ENCODE measurements at regions not wholly inside any gene's neighbourhood (a gene's known extent, or its start where the extent isn't known, plus 50 kb on each side); places are given as distances from the start of the nearest gene placed in this dataset.
"Not testable (repeated sequence)": the region's sequence is repeated elsewhere in the genome, so short reads cannot be mapped to it uniquely, and the experiment has no call there.

DNA sequence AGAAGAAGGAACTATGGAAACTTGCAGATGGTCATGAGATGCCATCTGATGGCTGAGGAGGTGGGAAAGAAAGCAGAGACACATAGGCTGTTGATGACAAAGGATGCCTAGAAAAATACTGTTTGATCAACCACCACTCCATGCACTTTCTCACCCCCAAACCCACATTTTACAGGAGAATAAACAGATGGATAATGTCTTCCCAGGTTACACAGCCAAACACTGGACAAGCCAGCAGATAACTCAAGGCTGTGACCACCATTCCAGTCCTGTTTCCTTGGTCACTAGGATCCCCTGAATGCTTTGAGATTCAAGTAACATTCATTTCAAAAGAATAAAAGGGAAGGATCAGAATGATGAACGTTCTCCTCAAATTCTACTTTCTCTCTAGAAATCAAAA, 733.0 kb upstream of the SOX11 start:
- DNase-seq, result no peak

DNA sequence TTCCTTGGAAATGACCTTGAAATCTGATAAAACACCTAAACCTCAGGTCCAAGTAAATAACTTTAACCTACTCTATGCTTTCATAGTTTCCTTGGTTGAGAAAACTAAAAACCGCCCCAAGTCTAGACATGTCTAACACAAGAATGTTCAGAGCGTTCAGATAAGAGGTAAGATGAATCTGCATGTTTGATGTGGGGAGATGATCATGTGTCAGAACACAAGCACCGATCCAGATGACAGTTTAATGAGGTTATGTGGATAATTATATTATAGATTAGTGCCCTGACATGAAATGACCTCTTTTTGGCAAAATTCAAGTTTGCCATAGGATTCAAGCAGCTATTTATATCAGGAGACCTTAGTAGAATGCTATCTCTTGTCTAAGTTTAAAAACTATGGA, 729.8 kb upstream of the SOX11 start:
- no peak for DNase-seq

DNA sequence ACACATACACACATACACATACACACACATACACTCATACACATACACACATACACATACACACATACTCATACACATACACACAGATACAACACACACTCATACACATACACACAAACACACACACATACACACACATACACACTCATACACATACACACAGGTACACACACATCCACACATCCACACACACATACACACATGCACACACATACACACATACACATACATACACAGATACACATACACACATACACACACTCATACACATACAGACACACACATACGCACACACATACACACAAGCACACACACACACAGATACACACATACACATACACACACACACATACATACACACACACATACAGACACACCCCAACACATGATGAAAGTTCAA, 729.1 kb upstream of the SOX11 start:
- DNase-seq, result no peak

DNA sequence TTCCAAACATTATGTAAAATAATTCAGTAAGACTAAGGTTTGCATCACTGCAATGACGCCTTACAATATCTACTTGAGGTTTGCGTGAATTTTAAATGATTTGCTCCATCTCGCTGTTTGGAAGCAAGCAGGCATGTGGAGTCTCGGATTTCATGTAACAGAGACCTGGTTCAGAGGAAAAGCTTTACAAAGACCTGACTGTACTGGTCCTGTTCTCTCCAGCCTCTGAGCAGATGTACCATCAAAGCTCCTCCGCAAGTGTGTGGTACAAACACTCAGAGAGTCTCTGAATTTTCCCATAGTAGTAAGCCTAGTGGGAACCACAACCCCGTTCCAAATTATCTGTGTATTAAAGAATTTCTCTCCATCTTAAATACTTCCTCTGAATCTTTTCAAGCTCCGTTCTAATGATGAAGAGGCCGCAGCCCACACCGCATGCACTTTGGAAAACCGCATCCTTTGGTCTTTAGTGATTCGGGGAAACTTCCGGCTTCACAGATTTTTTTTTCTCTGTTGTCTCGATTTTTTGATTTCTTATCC, 728.1 kb upstream of the SOX11 start:
- DNase-seq, result no peak

DNA sequence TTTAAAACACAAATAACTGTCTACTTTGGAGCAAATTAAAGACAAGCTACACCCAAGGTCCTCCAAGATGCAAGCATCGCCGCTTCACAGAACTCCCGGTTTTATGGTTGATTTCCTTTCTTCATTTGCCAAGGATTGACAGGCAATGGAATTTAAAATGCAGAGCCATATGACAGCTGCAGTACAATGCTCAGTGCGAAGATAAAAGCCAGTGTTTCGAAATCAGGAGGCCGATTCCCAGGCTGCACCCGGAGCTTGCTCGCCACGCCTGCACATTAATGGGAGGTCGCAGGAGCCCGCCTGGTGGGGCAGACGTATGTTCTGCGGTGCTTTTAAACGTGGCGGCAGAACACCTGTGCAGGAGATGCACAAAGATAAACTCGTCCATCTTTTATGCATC, 727.6 kb upstream of the SOX11 start:
- DNase-seq, result no peak

DNA sequence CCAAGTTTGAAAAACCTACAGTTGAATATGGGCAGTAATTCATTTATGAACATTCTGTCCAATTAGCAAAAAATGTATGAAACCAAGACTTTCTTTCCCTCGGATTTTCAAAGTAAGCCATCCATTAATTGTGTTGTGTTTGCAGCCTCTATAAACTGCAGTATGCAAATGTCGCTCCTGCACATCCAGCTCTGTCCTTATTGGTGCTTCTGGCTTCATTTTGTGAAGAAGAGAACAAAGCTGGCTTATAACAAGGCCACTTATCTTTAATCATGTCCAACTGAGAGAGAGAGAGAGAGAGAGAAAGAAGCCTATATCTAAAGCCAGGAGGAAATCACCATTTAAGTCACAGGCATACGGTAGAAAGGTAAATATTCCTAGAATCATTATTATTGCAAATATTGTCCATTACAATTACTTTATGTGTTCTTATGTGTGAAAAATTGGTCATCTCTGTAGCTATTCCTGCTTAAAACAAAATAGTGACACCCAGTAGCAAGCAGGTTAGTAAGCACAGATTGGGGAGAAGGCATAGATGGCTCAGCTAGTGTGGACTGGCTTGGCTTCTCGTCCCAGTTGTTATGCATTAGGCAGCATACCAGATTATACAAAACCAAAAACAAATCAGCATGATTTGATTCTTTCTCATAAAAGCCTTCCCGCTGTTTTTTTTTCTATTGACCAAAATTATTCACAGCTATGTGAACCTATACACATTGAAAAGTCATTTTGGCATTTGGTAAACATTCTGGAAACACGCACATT, 726.4 kb upstream of the SOX11 start:
- DNase-seq, result no peak

DNA sequence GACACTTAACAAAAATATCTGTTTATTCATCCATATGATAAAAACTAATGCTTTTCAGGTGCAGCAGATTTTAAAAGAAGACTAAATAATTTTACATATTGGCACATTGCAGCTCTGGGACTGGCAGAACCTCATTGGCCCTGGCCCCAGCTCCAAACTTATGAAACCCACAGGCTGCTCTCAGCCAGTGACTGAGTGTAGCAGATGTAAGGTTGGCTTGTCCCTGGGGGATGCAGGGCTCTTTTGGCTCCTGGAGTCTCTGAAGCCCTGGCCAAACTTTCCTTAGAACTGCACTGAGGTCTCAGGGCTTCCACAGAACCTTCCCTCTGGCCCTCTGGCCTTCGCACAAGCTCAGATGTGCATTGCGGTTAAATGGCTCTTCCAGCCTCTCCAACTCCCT, 725.0 kb upstream of the SOX11 start:
- no peak for DNase-seq

DNA sequence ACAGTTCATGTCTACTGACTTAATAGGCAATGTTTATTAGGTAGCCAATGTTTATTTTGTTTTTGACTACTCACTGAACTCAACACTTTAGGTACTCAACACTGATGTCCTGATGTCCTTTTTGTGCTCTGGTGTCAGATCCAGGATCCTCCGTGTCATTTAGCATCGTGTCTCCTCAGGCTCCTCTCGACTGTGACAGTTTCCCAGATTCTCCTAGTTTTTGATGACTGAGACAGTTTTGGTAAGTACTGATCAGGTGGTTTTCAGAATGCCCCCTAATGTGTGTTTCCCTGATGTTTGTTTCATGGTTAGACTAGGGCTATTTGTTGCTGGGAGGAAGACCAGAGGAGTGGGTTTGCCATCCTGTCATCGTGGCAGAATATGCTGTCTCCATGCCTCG, 719.7 kb upstream of the SOX11 start:
- no peak for DNase-seq

DNA sequence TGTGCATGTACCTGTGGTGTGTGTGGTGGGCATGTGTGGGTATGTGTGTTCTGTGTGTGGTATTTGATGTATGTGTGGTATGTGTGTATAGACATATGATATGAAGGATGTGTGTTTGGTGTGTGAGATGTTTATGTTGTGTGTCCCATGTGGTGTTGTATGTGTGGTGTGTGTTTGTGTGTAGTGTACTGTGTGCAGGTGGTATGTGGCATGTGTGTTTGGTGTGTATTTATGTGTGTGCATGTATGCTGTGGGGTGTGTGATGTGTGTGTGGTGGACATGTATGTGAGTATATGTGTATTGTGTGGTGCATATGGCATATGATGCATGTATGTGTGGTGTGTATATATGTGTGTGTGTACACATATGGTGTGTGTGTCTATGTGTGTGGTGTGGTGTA, 718.8 kb upstream of the SOX11 start:
- DNase-seq, result no peak

DNA sequence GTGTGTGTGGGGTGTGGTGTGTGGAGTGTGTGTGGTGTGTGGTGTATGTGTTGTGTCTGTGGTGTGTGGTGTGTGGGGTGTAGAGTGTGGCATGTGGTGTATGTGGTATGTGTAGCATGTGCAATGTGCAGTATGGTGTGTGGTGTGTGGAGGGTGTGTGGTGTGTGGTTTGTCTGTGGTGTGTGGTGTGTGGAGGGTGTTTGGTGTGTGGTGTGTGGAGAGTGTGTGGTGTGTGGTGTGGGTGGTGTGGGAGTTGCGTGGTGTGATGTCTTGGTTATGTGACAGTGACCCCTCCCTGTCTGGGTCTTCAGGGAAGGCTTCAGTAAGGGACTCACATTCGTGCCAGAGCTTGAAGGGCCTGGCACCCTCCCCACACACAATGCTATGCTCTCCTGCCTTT, 718.2 kb upstream of the SOX11 start:
- no peak for DNase-seq

DNA sequence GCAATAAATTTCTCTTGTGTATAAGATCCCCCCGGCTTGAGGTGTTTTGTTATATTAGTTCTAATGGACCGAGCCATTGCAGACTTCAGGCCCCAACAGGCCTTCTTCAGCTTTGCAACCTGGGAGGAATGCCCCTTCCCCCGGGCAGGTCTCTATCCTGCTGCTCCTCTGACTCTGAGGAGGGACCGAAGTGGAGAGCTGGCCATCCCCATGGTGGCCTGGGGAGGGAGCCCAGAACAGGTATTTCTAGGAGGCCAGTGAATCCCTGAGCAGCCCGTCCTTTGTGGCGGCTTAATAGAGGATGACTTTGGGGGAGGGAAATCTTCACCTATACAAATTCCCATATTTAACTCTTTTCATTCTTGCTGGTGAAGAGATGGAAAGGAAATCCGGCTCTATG, 715.8 kb upstream of the SOX11 start:
- DNase-seq, result no peak

DNA sequence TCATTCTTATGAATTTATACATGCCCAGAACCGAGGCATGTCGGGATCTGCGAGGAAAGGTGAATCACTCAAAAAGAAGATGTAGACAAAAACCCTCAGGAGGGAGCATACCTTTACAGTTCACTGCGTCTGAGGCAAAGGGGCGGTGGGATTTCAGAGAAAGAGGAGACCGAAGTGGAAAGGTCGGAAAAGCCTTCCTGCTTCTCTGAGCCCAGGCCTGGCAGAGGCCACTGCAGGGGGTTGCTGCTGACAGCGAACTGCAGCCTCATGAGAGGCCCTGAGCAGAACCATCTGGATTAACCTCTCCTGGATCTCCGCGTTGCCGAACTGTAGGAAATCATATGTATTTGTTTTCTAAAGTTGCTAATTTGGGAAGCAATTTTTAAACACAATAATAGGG, 713.1 kb upstream of the SOX11 start:
- no peak for DNase-seq

DNA sequence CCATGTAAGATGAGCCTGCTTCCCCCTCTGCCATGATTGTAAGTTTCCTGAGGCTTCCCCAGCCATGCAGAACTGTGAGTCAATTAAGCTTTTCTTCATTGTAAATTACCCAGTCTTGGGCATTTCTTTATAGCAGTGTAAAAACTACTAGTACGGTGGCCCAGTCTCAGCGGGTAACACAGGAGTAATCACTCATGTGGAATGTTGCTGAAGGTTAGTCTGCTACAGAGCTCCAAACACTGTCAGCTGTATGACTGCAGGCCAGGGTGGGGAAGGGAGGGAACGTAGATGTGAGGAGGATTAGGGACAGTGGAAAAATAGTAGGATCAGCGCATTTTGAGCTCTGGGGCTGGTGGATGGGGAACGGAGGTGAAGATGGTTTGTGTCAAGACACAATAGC, 711.2 kb upstream of the SOX11 start:
- no peak for DNase-seq

DNA sequence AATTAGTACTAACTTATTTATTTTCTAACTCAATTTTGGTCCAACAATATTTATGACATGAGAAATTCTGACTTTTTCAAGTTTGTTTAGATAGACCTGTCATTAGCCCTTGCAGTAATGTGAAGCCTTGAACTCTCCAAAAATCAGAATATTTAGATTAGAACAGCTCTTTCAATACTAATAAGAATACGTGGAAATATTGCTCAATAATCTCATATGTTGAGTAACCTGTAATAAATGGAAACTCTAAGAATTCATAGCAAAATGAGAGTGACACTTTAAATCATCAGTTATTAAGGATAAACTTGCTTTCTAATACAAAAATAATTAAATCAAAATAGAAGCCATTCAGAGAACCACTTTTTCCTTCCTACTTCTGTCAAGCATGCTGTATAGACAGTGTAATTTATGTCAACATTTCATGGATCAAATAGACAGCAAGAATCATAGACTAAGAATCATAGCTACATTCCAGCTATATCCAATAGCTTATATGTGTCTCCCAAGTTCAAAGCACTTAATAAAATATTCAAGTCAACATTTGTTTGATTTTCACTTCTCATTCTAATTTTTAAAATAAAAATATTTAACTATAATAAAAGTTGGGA, 710.3 kb upstream of the SOX11 start:
- DNase-seq, result no peak

DNA sequence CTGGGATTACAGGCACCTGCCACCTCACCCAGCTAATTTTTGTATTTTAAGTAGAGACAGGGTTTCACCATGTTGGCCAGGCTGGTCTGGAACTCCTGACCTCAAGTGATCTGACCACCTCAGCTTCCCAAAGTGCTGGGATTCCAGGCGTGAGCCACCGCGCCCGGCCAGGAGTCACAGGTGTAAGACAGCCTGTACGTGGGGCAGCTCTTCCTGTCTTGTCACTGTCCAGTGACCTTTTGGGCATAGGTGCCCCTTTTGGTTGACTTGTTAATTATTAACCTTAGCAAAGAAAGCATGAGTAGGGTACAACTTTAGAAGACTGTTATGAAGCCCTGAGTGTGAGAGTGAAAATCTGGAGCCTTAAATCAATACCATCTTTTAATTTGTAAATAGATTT, 703.7 kb upstream of the SOX11 start:
- not testable (repeated sequence) for DNase-seq

DNA sequence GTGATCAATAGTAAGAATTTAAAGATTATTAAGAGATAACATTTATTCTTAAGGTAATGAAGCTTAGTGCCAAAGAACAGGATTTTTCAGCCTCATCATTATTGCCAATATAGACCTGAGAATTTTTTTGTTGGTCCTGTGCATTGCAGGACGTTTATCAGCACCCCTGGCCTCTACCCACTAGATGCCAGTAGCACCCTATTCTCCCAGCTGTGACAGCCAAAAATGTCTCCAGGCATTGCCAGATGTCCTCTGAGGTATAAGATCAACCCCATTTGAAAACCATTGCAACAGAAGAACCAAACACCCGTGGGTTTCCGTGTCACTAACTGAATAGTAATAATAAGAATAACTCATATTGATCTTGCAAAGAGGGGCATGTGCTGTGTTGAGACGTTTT, 700.0 kb upstream of the SOX11 start:
- no peak for DNase-seq

DNA sequence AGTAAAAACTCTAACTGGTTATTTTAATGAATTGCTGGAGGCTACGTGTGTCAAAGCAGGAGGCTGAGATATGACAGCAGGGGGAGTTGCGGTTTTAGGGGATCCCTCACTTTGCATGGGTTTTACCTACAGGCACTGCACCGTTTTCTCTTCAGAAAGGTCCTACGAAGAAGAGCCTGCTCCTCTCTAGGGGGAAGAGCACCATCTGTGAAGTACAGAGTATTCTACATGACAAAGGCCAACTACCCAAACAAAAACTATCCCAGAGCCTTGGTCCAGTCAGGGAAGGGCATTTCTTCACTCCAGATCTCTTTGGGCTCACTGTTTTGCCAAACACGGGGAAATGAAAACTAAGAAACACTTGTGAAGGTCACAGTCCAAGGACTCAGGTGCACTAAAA, 696.7 kb upstream of the SOX11 start:
- no peak for DNase-seq

DNA sequence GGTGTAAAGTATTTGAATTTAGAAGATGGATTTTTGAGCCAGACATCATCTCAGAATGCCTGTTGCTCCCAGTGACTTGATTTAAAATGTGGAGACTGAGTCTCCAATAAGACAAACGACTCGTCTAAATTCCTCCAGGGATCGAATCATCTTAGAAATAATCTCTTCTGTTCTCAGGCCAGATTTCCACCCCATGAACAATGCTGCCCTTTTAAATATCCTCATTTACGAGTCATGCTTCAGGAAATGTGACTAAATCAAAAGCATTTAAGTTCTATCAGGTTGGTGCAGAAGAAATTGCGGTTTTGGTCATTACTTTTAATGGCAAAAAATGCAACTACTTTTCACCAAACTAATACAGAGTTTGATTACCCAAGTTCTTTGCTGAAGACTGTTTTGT, 684.6 kb upstream of the SOX11 start:
- no peak for DNase-seq

DNA sequence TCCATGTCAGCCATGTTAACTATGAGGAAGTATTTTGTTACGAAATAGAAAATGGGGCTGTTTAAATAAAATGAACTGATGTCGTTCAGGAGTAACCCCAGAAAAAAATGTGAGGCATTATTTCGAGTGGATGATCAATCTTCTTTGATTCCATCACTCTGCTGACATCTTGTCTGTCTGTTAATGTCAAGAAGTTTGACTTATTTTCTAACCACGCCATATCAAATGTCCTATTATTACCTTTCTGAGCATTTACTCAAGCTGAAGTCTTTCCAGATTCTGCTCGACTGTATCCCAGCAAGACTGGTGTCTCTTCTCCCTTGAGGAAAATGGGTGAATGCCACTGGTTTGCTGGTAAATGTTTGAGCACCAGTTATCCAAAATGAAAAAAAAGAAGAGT, 672.9 kb upstream of the SOX11 start:
- DNase-seq, result no peak

DNA sequence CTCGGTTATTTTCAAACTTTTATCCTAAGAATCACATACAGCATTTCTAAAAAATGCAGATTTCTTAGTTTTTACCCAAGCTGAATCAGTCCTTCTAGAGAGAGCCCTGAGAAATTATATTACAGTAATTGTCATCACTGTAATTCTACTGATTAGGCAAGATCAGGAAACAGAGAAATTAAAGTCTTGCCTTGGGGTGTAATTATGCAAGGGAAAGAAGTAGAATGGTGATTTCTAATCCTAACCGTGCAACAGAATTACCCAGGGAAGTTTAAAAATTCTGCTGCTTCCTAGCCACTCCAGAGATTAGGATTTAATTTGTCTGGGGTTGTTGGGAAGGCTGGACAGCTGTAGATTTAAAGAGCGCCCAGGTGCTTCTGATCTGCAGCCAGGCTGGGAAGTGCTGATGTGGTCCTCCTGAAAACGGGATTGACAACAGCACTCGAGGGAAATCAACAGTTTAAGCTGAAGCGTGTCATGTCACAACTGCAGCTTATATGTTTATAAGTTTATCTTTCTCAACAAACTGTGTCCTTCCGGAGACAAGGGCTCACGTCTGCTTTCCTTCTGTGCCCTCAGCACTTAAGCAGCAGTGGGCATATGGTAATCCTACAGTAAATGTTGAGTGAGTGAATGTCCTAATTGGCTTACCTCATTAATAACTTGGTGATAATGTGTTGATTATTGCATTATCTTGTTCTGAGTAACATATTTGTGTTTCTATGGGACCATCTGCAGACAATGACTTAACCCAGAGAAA, 671.9 kb upstream of the SOX11 start:
- no peak for DNase-seq

DNA sequence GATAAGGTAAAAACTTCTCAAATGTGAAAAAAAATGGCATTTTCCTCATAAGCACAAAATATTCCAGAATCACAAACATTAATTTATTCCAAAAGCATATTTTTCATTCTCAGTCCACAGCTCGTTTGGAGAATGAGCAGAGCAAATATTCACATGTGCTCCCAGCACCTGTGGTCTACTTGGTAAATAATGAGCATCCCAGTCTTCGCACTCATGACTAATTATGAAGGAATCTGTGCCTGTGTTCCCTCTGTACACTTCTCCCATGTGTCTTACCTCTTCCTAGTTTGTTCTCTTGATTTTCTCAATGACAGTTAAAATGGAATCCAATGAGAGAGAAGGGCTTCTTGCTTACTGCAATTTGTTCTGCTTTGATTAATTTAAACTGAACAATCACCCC, 671.0 kb upstream of the SOX11 start:
- DNase-seq, result no peak

DNA sequence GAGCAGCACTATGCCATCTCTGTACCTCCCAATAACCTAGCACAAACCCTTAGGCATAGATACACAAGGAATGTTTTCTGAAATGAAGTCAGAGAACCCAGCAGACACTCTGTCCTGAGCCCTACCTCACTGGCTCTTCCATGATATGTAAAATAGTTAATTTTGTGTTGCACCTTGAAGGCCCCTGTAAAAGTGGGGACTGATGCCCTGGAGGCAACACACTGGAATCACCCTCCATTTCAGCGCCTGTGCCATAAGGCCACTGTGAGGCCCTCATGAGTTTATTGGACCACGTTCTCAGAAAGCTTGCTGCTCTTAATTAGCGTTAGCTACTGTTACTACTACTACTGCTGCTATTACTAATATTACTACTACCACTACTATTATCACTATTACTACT, 670.1 kb upstream of the SOX11 start:
- DNase-seq, result no peak

DNA sequence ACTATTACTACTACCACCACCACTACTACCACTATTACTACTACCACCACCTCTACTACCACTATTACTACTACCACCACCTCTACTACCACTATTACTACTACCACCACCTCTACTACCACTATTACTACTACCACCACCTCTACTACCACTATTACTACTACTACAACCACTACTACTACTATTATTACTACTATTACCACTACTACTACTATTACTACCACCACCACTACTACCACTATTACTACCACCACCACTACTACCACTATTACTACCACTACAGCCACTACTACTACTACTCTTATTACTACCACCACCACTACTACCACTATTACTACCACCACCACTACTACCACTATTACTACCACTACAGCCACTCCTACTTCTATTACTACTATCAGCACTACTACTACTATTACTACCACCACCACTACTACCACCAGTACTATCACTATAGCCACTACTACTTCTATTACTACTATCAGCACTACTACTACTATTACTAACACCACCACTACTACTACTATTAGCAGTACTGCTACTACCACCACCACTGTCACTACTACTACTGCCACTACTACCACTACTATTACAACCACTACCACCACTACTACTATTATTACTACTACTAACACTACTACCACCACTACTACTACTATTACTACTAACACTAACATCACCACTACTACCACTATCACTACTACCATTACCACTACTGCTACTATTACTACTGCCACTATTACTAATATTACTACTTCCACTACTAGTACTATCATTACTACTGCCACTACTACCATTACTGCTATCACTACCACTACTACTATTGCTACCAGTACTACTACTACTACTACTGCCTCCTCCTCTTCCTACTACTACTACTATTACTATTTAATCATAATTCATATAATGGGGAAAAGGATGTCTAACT, 669.2 kb upstream of the SOX11 start:
- not testable (repeated sequence) for DNase-seq
